Endodermal cell (in vitro differentiated cells): ENCODE measurements at regions not wholly inside any gene's neighbourhood (a gene's known extent, or its start where the extent isn't known, plus 50 kb on each side); places are given as distances from the start of the nearest gene placed in this dataset.
A peak's percentile ranks its signal among the peaks of the same experiment; 100 is the strongest.

Experiments used
- DNase-seq: peaks from one replicate; pipeline ENCODE4 v3.0.0-alpha.2; 2017
- H3K27ac ChIP-seq: 2 replicates; pipeline ENCODE4 v1.5.1; 2013; ENCODE audit warnings: mild to moderate bottlenecking, low read depth, low read length, moderate library complexity
- H3K27me3 ChIP-seq: 2 replicates; pipeline ENCODE4 v1.6.1; 2013; ENCODE audit warnings: mild to moderate bottlenecking, low read length, moderate library complexity; ENCODE audit not compliant: insufficient read depth, control insufficient read depth, poor library complexity, severe bottlenecking
- H3K36me3 ChIP-seq: 2 replicates; pipeline ENCODE4 v1.7.0; 2013; ENCODE audit warnings: mild to moderate bottlenecking, low read length, moderate library complexity; ENCODE audit not compliant: control insufficient read depth, insufficient read depth
- H3K4me1 ChIP-seq: one replicate; pipeline ENCODE4 v1.7.0; 2013; ENCODE audit warnings: low read length; ENCODE audit not compliant: control insufficient read depth, insufficient read depth
- H3K4me3 ChIP-seq: 2 replicates; pipeline ENCODE4 v1.5.1; 2013; ENCODE audit warnings: mild to moderate bottlenecking, low read length, moderate library complexity
- H3K9ac ChIP-seq: 2 replicates; pipeline ENCODE4 v1.6.1; 2013; ENCODE audit warnings: mild to moderate bottlenecking, low read length, moderate library complexity; ENCODE audit not compliant: poor library complexity, severe bottlenecking; ENCODE audit errors: extremely low read depth
- H3K9me3 ChIP-seq: 2 replicates; pipeline ENCODE4 v1.6.1; 2013; ENCODE audit warnings: mild to moderate bottlenecking, low read length, moderate library complexity; ENCODE audit not compliant: control insufficient read depth
- H3K27ac Mint-ChIP-seq: 2 replicates; pipeline ENCODE4 v1.8.0; 2020; ENCODE audit warnings: mixed read lengths
- H3K27me3 Mint-ChIP-seq: 2 replicates; pipeline ENCODE4 v1.8.0; 2021; ENCODE audit warnings: mild to moderate bottlenecking, mixed read lengths; ENCODE audit not compliant: insufficient read depth
- H3K36me3 Mint-ChIP-seq: 2 replicates; pipeline ENCODE4 v1.8.0; 2020; ENCODE audit warnings: low read depth, mixed read lengths
- H3K4me1 Mint-ChIP-seq: 2 replicates; pipeline ENCODE4 v1.8.0; 2020; ENCODE audit warnings: mixed read lengths
- H3K4me3 Mint-ChIP-seq: 2 replicates; pipeline ENCODE4 v1.8.0; 2020; ENCODE audit warnings: mild to moderate bottlenecking, moderate library complexity, mixed read lengths
- H3K9me3 Mint-ChIP-seq: 2 replicates; pipeline ENCODE4 v1.8.0; 2020; ENCODE audit warnings: mild to moderate bottlenecking, mixed read lengths
- WGBS, 2 experiments: methylation state at CpG; one replicate each; pipeline versions ENCODE4 v1.1.5 to v1.1.7; 2013; ENCODE audit warnings: missing lambda C conversion rate in 2 of 2, mixed read lengths in 1 of 2; ENCODE audit not compliant: insufficient coverage in 1 of 2, insufficient read length in 1 of 2; 5-methylcytosine and 5-hydroxymethylcytosine counted together
- TF ChIP-seq, protein P1 (sequence below): fragments of 200-600 bp; sonication (generic); conservative IDR thresholded peaks from 2 replicates; pipeline ENCODE4 v1.5.0; 2021; ENCODE audit warnings: antibody characterized with exemption, mild to moderate bottlenecking

DNA sequence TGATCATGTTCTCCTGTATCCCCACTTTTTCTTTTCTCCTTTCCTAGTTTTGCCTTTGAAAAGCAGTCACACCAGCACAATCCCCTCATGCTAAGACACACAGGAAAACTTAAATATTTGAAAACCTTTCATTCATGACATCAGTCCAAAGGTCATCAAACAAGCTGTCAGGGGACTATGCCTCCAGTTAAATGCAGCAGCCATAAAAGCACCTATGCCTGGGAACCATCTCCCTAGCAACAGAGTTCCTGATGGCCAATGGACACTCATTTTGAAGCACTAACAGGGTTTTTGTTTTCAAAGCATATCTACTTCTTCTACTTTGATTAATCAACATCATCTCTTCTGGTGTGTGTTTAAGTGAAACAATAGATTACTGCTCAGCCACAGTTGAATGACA, 286.4 kb upstream of the PARD3B start:
- Mint-ChIP-seq H3K36me3 (no peaks in the 10 kb centered on the region), H3K4me1 (peaks cover 39% of the 10 kb centered on the region), H3K4me3 (no peak overlapping the region), H3K27me3 (peaks cover 12% of the 10 kb centered on the region), H3K9me3 (no peaks in the 10 kb centered on the region), H3K27ac (no peak overlapping the region)
- H3K9ac ChIP-seq = no peak overlapping the region
- no peaks in the 10 kb centered on the region for H3K27me3 ChIP-seq
- DNase-seq = no peak
- H3K36me3 ChIP-seq = no peaks in the 10 kb centered on the region
- TF ChIP-seq, protein P1, sequence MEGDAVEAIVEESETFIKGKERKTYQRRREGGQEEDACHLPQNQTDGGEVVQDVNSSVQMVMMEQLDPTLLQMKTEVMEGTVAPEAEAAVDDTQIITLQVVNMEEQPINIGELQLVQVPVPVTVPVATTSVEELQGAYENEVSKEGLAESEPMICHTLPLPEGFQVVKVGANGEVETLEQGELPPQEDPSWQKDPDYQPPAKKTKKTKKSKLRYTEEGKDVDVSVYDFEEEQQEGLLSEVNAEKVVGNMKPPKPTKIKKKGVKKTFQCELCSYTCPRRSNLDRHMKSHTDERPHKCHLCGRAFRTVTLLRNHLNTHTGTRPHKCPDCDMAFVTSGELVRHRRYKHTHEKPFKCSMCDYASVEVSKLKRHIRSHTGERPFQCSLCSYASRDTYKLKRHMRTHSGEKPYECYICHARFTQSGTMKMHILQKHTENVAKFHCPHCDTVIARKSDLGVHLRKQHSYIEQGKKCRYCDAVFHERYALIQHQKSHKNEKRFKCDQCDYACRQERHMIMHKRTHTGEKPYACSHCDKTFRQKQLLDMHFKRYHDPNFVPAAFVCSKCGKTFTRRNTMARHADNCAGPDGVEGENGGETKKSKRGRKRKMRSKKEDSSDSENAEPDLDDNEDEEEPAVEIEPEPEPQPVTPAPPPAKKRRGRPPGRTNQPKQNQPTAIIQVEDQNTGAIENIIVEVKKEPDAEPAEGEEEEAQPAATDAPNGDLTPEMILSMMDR = no peak
- H3K9me3 ChIP-seq = no peaks in the 10 kb centered on the region
- H3K27ac ChIP-seq = no peak overlapping the region
- H3K4me1 ChIP-seq = peaks cover 6% of the 10 kb centered on the region
- H3K4me3 ChIP-seq = no peak overlapping the region

DNA sequence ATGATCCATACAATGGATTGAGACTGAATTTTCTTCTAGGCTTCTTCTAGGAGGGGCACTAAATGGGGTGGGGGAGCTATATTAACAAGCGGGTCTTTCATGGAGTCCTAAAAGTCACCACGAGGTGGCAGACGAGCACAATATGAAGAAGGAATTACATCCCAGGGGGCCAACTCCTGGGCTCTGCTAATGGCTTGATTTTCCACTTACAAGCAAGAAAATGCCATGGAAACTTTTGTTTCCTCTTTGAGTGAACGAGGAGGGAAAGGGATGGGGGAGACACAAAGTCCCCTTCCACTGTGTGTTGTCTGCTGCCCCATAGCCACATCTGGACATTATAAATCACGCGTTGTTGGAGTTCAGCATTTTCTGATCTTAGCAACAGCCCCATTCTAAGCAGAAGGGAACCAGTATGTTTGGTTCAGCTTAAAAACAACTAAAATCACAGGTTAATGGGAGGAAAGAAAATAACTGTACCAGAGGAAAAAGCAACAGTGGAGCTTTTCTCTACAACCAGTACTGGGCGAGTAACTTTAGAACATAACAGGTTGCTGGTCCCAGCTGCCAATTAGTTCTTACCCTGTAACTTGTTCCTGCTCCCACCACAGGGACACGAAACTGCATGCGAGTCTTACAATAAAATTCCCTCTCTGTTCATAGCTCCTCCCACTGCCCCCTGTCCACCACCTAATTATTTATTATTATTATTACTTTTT, 285.0 kb upstream of the PARD3B start:
- no peaks in the 10 kb centered on the region for H3K36me3 ChIP-seq
- peak overlapping the region; percentile 28 for H3K27ac ChIP-seq
- H3K4me1 ChIP-seq = peaks cover 7% of the 10 kb centered on the region
- H3K4me3 ChIP-seq = no peak overlapping the region
- 37 to 69% methylated on average over 4 to 9 of the region's 9 CpGs for WGBS, 2 experiments
- no peak overlapping the region for H3K4me3 Mint-ChIP-seq
- H3K36me3 Mint-ChIP-seq = no peaks in the 10 kb centered on the region
- no peak overlapping the region for H3K27ac Mint-ChIP-seq
- peaks cover 47% of the 10 kb centered on the region for H3K4me1 Mint-ChIP-seq
- DNase-seq = peak; percentile 91
- TF ChIP-seq, protein P1 = peak; percentile 96
- no peak overlapping the region for H3K9ac ChIP-seq
- peaks cover 10% of the 10 kb centered on the region for H3K27me3 Mint-ChIP-seq
- no peaks in the 10 kb centered on the region for H3K9me3 ChIP-seq
- no peaks in the 10 kb centered on the region for H3K27me3 ChIP-seq
- no peaks in the 10 kb centered on the region for H3K9me3 Mint-ChIP-seq

DNA sequence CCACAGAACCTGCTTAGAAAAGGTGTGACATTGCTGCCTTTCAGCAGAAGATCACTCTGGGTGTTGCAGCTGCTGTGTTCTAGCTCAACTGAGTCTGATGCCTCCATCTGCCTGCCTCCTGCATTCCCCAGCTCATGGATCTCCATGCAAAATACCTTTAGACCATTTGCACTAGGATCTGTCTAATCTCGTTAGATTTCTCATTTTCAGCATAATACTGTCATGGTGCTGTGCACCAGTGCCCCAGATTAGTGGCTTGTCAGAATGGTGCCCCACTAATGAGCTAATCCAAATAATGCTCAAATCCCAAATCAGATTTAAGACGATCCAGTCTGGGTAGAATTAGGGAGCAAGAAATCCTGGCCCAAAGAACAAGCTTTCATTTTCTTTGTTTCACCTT, 284.4 kb upstream of the PARD3B start:
- Histone ChIP-seq H3K27ac (no peak overlapping the region), H3K4me3 (no peak overlapping the region), H3K9ac (no peak overlapping the region), H3K9me3 (no peaks in the 10 kb centered on the region), H3K27me3 (no peaks in the 10 kb centered on the region), H3K36me3 (no peaks in the 10 kb centered on the region), H3K4me1 (peaks cover 7% of the 10 kb centered on the region)
- Mint-ChIP-seq H3K9me3 (no peaks in the 10 kb centered on the region), H3K27me3 (peaks cover 8% of the 10 kb centered on the region), H3K27ac (no peak overlapping the region), H3K36me3 (no peaks in the 10 kb centered on the region), H3K4me3 (no peak overlapping the region), H3K4me1 (peaks cover 48% of the 10 kb centered on the region)
- no peak for DNase-seq
- TF ChIP-seq, protein P1 = no peak
- 77 to 83% methylated on average over 2 of the region's 2 CpGs for WGBS, 2 experiments
